Naive thymus-derived CD4-positive, alpha-beta T cell (primary cell): ENCODE measurements at regions not wholly inside any gene's neighbourhood (a gene's known extent, or its start where the extent isn't known, plus 50 kb on each side); places are given as distances from the start of the nearest gene placed in this dataset.
A peak's percentile ranks its signal among the peaks of the same experiment; 100 is the strongest.

Experiments
- ATAC-seq: fragments of 150-1000 bp; cut with Tn5 transposase; 2 replicates; pipeline ENCODE4 v1.10.0; 2021; ENCODE audit warnings: mild to moderate bottlenecking, moderate library complexity
- CTCF ChIA-PET: fragments of 350-600 bp; sonication (Branson Sonifier 250); formaldehyde crosslinking; loops from one replicate; lab custom pipeline; 2021; ENCODE audit warnings: antibody characterized with exemption; lab: Charles Lee
- POLR2A ChIA-PET: fragments of 350-600 bp; sonication (Branson Sonifier 250); formaldehyde crosslinking; loops from one replicate; lab custom pipeline; 2021; ENCODE audit warnings: antibody characterized with exemption, inconsistent platforms; lab: Charles Lee
- DNase-seq, 9 donors: peaks; one replicate each; pipeline versions ENCODE4 v3.0.0 to v3.0.0-alpha.2; 2020 to 2022; ENCODE audit warnings: mixed read lengths in 1 of 9
- H3K27ac ChIP-seq: one replicate; pipeline ENCODE4 v1.7.0; 2013; ENCODE audit warnings: mild to moderate bottlenecking, low read depth, low read length, moderate library complexity
- H3K27me3 ChIP-seq, 2 donors: one replicate each; pipeline ENCODE4 v1.7.0; 2013; ENCODE audit warnings: low read length in 2 of 2, mild to moderate bottlenecking in 2 of 2, moderate library complexity in 2 of 2; ENCODE audit not compliant: control insufficient read depth in 2 of 2, insufficient read depth in 2 of 2
- H3K36me3 ChIP-seq, 3 experiments: 1 replicate in 2 of 3; 2 replicates in 1 of 3; pipeline ENCODE4 v1.7.0; 2013; ENCODE audit warnings: low read length in 3 of 3, mild to moderate bottlenecking in 3 of 3, moderate library complexity in 1 of 3; ENCODE audit not compliant: insufficient read depth in 3 of 3, control insufficient read depth in 2 of 3
- H3K4me1 ChIP-seq, 2 donors: one replicate each; pipeline ENCODE4 v1.7.0; 2013; ENCODE audit warnings: low read length in 2 of 2, mild to moderate bottlenecking in 2 of 2, moderate library complexity in 1 of 2; ENCODE audit not compliant: control insufficient read depth in 2 of 2, insufficient read depth in 2 of 2
- H3K4me3 ChIP-seq: 2 replicates; pipeline ENCODE4 v1.7.0; 2013; ENCODE audit warnings: mild to moderate bottlenecking, low read length
- H3K9me3 ChIP-seq, 3 experiments: 1 replicate in 2 of 3; 2 replicates in 1 of 3; pipeline ENCODE4 v1.7.0; 2013; ENCODE audit warnings: low read length in 3 of 3; ENCODE audit not compliant: control insufficient read depth in 2 of 3
- H3K27ac Mint-ChIP-seq, 9 donors: one replicate each; pipeline ENCODE4 v1.8.0; 2020 to 2022; ENCODE audit warnings: mixed read lengths in 9 of 9, mild to moderate bottlenecking in 8 of 9, moderate library complexity in 5 of 9, inconsistent platforms in 2 of 9
- H3K27me3 Mint-ChIP-seq, 5 donors: one replicate each; pipeline ENCODE4 v1.8.0; 2021 to 2022; ENCODE audit warnings: mixed read lengths in 5 of 5, mild to moderate bottlenecking in 1 of 5
- H3K36me3 Mint-ChIP-seq, 5 donors: one replicate each; pipeline ENCODE4 v1.8.0; 2020 to 2022; ENCODE audit warnings: mixed read lengths in 5 of 5, mild to moderate bottlenecking in 3 of 5, inconsistent platforms in 1 of 5
- H3K4me1 Mint-ChIP-seq, 7 donors: one replicate each; pipeline ENCODE4 v1.8.0; 2020 to 2022; ENCODE audit warnings: mixed read lengths in 7 of 7, mild to moderate bottlenecking in 3 of 7, inconsistent platforms in 1 of 7
- H3K4me3 Mint-ChIP-seq, 10 donors: one replicate each; pipeline ENCODE4 v1.8.0; 2020 to 2022; ENCODE audit warnings: mild to moderate bottlenecking in 10 of 10, mixed read lengths in 10 of 10, moderate library complexity in 6 of 10, inconsistent platforms in 2 of 10
- H3K9me3 Mint-ChIP-seq, 11 donors: one replicate each; pipeline ENCODE4 v1.8.0; 2020 to 2022; ENCODE audit warnings: mixed read lengths in 11 of 11, mild to moderate bottlenecking in 4 of 11, inconsistent platforms in 1 of 11, moderate library complexity in 1 of 11
- intact Hi-C, 2 donors: fragments of 100-400 bp; cut with micrococcal nuclease; formaldehyde crosslinking; loops; one replicate each; pipeline ENCODE4 v1.15.1; 2023

GRCh38 chr5:124652514-124652819, 94.0 kb downstream of the ZNF608 start:
- DNase-seq: no peak
- Histone ChIP-seq H3K27me3 (peaks cover 0 to 19% of the 10 kb centered on the region in 2 donors), H3K27ac (no peak overlapping the region), H3K36me3 (no peaks in the 10 kb centered on the region), H3K4me3 (no peak overlapping the region), H3K4me1 (peaks cover 4 to 21% of the 10 kb centered on the region in 2 donors), H3K9me3 (no peaks in the 10 kb centered on the region)
- peaks cover 0 to 9% (median 4%) of the 10 kb centered on the region in 5 donors for H3K36me3 Mint-ChIP-seq
- peaks cover 0 to 5% (median 3%) of the 10 kb centered on the region in 11 donors for H3K9me3 Mint-ChIP-seq
- no peak for ATAC-seq
- ChIA-PET CTCF (interaction anchor here (0.6 kb wide), 1 partner anchor 1039 kb away, joined by 3 read pairs; no protein-coding TSS in a partner anchor), POLR2A (no interaction called here)
- H3K4me1 Mint-ChIP-seq: peaks cover 10 to 47% (median 34%) of the 10 kb centered on the region in 7 donors
- H3K4me3 Mint-ChIP-seq: peak overlapping the region in 9 of 10 donors; percentile 32 to 81 (median 64)
- intact Hi-C loops: loop anchor here in 1 of 2 donors (5.0 kb wide), 1 partner anchor 70 kb away; no protein-coding TSS in a partner anchor
- H3K27me3 Mint-ChIP-seq: peaks cover 11 to 33% (median 15%) of the 10 kb centered on the region in 5 donors
- H3K27ac Mint-ChIP-seq: no peak overlapping the region

- Histone ChIP-seq H3K4me3 (no peak overlapping the region), H3K27ac (no peak overlapping the region), H3K36me3 (no peaks in the 10 kb centered on the region), H3K4me1 (peaks cover 4 to 21% of the 10 kb centered on the region in 2 donors), H3K9me3 (no peaks in the 10 kb centered on the region), H3K27me3 (peaks cover 0 to 19% of the 10 kb centered on the region in 2 donors)
- Mint-ChIP-seq H3K27me3 (peaks cover 11 to 39% (median 19%) of the 10 kb centered on the region in 5 donors), H3K9me3 (peaks cover 0 to 8% (median 3%) of the 10 kb centered on the region in 11 donors), H3K36me3 (peaks cover 0 to 9% (median 4%) of the 10 kb centered on the region in 5 donors), H3K4me3 (peak overlapping the region; percentile 8 to 81 (median 64)), H3K27ac (no peak overlapping the region), H3K4me1 (peaks cover 11 to 47% (median 34%) of the 10 kb centered on the region in 7 donors)
- intact Hi-C loops: loop anchor here in 1 of 2 donors (5.0 kb wide), 1 partner anchor 70 kb away; no protein-coding TSS in a partner anchor
- CTCF ChIA-PET: interaction anchor here (0.6 kb wide), 1 partner anchor 1038 kb away, joined by 3 read pairs; no protein-coding TSS in a partner anchor
- DNase-seq (peak in 2 of 9 donors; percentile 3 to 23), ATAC-seq (peak; percentile 43)
- POLR2A ChIA-PET: no interaction called here
Observed at GRCh38 chr5:124651663-124652513, 94.6 kb downstream of the ZNF608 start.

DNA sequence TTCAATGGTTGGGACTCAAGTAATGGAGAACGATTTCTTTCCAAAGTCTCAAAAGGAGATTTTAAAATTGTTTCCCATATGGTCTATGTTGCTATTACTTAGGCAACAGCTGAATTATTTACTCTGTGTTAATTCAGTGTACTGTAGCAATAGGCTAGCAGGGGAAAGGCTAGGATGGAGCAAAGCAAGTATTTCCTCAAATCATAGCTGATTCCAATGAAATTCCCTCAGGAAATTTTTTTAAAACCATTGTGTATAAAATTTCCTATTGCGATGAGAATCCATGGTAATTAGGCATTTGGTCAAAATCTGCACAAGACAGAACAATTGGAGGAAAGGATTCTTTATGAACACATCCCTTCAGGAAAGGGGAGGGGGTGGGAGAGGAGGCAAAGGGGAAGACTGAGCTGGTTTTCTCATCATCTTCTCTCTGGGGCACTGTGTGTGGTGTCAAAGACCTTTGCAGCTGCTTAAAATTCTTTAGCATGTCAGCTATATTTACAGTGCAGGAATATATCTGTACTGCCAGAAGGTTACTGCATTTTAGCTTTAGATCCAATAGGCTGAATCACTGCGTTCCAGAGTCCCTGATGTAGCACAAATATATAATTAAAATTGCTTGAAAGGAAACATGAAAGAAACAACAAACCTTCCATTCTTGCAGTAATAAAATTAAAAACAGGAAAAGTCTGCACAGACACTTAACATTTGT, 95.3 kb downstream of the ZNF608 start:
- no peaks in the 10 kb centered on the region for H3K9me3 ChIP-seq
- ATAC-seq (no peak), DNase-seq (no peak)
- peaks cover 4 to 21% of the 10 kb centered on the region in 2 donors for H3K4me1 ChIP-seq
- POLR2A ChIA-PET: interaction anchor here (0.6 kb wide), 1 partner anchor 240 kb away, joined by 3 read pairs; no protein-coding TSS in a partner anchor
- Mint-ChIP-seq H3K36me3 (peaks cover 0 to 9% (median 4%) of the 10 kb centered on the region in 5 donors), H3K9me3 (peaks cover 0 to 8% (median 3%) of the 10 kb centered on the region in 11 donors), H3K27me3 (peaks cover 11 to 43% (median 27%) of the 10 kb centered on the region in 5 donors), H3K4me1 (peaks cover 14 to 47% (median 34%) of the 10 kb centered on the region in 7 donors), H3K27ac (no peak overlapping the region), H3K4me3 (peak overlapping the region in 8 of 10 donors; percentile 32 to 81 (median 55))
- H3K27me3 ChIP-seq: peaks cover 0 to 19% of the 10 kb centered on the region in 2 donors
- H3K27ac ChIP-seq: no peak overlapping the region
- H3K36me3 ChIP-seq: no peaks in the 10 kb centered on the region
- CTCF ChIA-PET: no interaction called here
- H3K4me3 ChIP-seq: no peak overlapping the region
- intact Hi-C loops: loop anchor here in 1 of 2 donors (5.0 kb wide), 1 partner anchor 69 kb away; no protein-coding TSS in a partner anchor

GRCh38 chr5:124650147-124650561, 96.3 kb downstream of the ZNF608 start:
- ChIA-PET CTCF (no interaction called here), POLR2A (no interaction called here)
- H3K27me3 ChIP-seq: peaks cover 0 to 19% of the 10 kb centered on the region in 2 donors
- no peak overlapping the region for H3K4me3 ChIP-seq
- H3K27ac ChIP-seq: no peak overlapping the region
- Mint-ChIP-seq H3K4me3 (peak overlapping the region in 8 of 10 donors; percentile 6 to 84 (median 64)), H3K4me1 (peaks cover 14 to 47% (median 34%) of the 10 kb centered on the region in 7 donors), H3K9me3 (peaks cover 0 to 8% (median 3%) of the 10 kb centered on the region in 11 donors), H3K27me3 (peaks cover 11 to 48% (median 31%) of the 10 kb centered on the region in 5 donors), H3K36me3 (peaks cover 0 to 9% (median 4%) of the 10 kb centered on the region in 5 donors), H3K27ac (peak overlapping the region in 2 of 9 donors; percentile 19 to 58)
- intact Hi-C loops: loop anchor here in 1 of 2 donors (5.0 kb wide), 1 partner anchor 68 kb away; no protein-coding TSS in a partner anchor
- DNase-seq: no peak
- peak; percentile 28 for ATAC-seq
- no peaks in the 10 kb centered on the region for H3K9me3 ChIP-seq
- no peaks in the 10 kb centered on the region for H3K36me3 ChIP-seq
- peaks cover 4 to 21% of the 10 kb centered on the region in 2 donors for H3K4me1 ChIP-seq

- H3K36me3 Mint-ChIP-seq: peaks cover 0 to 9% (median 4%) of the 10 kb centered on the region in 5 donors
- intact Hi-C loops: loop anchor here (5.0 to 10.0 kb wide), 2 partner anchors 67 to 95 kb away; partner anchors contain the start of gene ZNF608 (in 1 of the 2)
- peaks cover 0 to 8% (median 3%) of the 10 kb centered on the region in 11 donors for H3K9me3 Mint-ChIP-seq
- DNase-seq (peak; percentile 29 to 91 (median 75)), ATAC-seq (peak; percentile 92)
- Histone ChIP-seq H3K27ac (no peak overlapping the region), H3K36me3 (no peaks in the 10 kb centered on the region), H3K27me3 (peaks cover 0 to 14% of the 10 kb centered on the region in 2 donors), H3K9me3 (no peaks in the 10 kb centered on the region), H3K4me3 (no peak overlapping the region), H3K4me1 (peaks cover 4 to 21% of the 10 kb centered on the region in 2 donors)
- peak overlapping the region in 8 of 9 donors; percentile 19 to 94 (median 78) for H3K27ac Mint-ChIP-seq
- POLR2A ChIA-PET: no interaction called here
- peaks cover 11 to 48% (median 34%) of the 10 kb centered on the region in 5 donors for H3K27me3 Mint-ChIP-seq
- CTCF ChIA-PET: no interaction called here
- peak overlapping the region in 9 of 10 donors; percentile 6 to 84 (median 66) for H3K4me3 Mint-ChIP-seq
- H3K4me1 Mint-ChIP-seq: peaks cover 14 to 47% (median 34%) of the 10 kb centered on the region in 7 donors
Observed at GRCh38 chr5:124649491-124650146, 96.8 kb downstream of the ZNF608 start.
